K562 (cell line): ENCODE measurements at regions not wholly inside any gene's neighbourhood (a gene's known extent, or its start where the extent isn't known, plus 50 kb on each side); places are given as distances from the start of the nearest gene placed in this dataset.
A peak's percentile ranks its signal among the peaks of the same experiment; 100 is the strongest.

Experiments
- ATAC-seq: fragments of 200-7000 bp; cut with Tn5 transposase; 3 replicates; pipeline ENCODE4 v1.9.1; 2020; ENCODE audit warnings: moderate library complexity
- BruUV-seq: library from RNA; stranded (reverse); fragments of 400-500 nt; replicated peaks from 2 replicates; lab custom pipeline; 2021; lab: Mats Ljungman, UMichigan
- CTCF ChIA-PET: fragments of 300-600 bp; formaldehyde crosslinking; extraction: SDS; loops from one replicate; lab custom pipeline; 2021; ENCODE audit warnings: low intra/inter-chr PET ratio; lab: Yijun Ruan, JAX
- POLR2A ChIA-PET: fragments of 300-600, 350-650 bp; sonication (Branson Sonifier 250); formaldehyde crosslinking; extraction: SDS; loops from one replicate; lab custom pipeline; 2021; ENCODE audit warnings: antibody characterized with exemption, inconsistent platforms; lab: Yijun Ruan, JAX
- DNase-seq, 4 experiments: peaks; one replicate each; pipeline versions ENCODE4 v3.0.0 to v3.0.0-alpha.2; 2011 to 2018; ENCODE audit warnings: low spot score in 3 of 4, mixed read lengths in 3 of 4; ENCODE audit errors: extremely low read depth in 1 of 4
- FAIRE-seq: peaks from 2 replicates; lab custom pipeline; 2011; peaks lifted over from hg19 to GRCh38; lab: Jason Lieb, UNC
- H2AFZ ChIP-seq: 2 replicates; pipeline ENCODE4 v1.6.0; 2011; ENCODE audit warnings: low read depth, low read length, control low read depth, inconsistent platforms
- H3K27ac ChIP-seq: fragments of 200-600 bp; 3 replicates; pipeline ENCODE4 v1.8.0; 2011; ENCODE audit warnings: low read depth, mild to moderate bottlenecking, control low read depth, inconsistent platforms, low read length, moderate library complexity, mixed read lengths; ENCODE audit errors: extremely low read depth
- H3K27me3 ChIP-seq, 2 experiments: fragments of 300-600 bp in 1 of 2; 2 replicates in 1 of 2; 3 replicates in 1 of 2; pipeline versions ENCODE4 v1.6.0 to v1.8.0; 2011; ENCODE audit warnings: inconsistent platforms in 2 of 2, low read length in 2 of 2, mild to moderate bottlenecking in 1 of 2, mixed read lengths in 1 of 2, moderate library complexity in 1 of 2; ENCODE audit not compliant: control insufficient read depth in 2 of 2, insufficient read depth in 2 of 2
- H3K36me3 ChIP-seq: fragments of 300-600 bp; 3 replicates; pipeline ENCODE4 v1.8.0; 2011; ENCODE audit warnings: mild to moderate bottlenecking, low read length, inconsistent platforms; ENCODE audit not compliant: control insufficient read depth, insufficient read depth
- H3K4me1 ChIP-seq, 2 experiments: fragments of 200-600 bp in 1 of 2; replicated peaks in 1 of 2; 2 replicates in 1 of 2; 3 replicates in 1 of 2; pipeline versions ENCODE4 v1.5.1 to v1.8.0; 2011; ENCODE audit warnings: inconsistent platforms in 2 of 2, low read length in 2 of 2, mild to moderate bottlenecking in 1 of 2, mixed read lengths in 1 of 2, moderate library complexity in 1 of 2; ENCODE audit not compliant: control insufficient read depth in 2 of 2, insufficient read depth in 2 of 2
- H3K4me2 ChIP-seq: 2 replicates; pipeline ENCODE4 v1.6.1; 2011; ENCODE audit warnings: low read length, control low read depth, inconsistent platforms, mixed read lengths; ENCODE audit not compliant: insufficient read depth
- H3K4me3 ChIP-seq: fragments of 200-600 bp; sonication (generic), shearing (Covaris generic); 2 replicates; pipeline ENCODE4 v1.5.1; 2016; ENCODE audit warnings: control low read depth, inconsistent platforms
- H3K79me2 ChIP-seq: fragments of 200-600 bp; 3 replicates; pipeline ENCODE4 v1.8.0; 2011; ENCODE audit warnings: low read length, inconsistent platforms; ENCODE audit not compliant: control insufficient read depth, insufficient read depth
- H3K9ac ChIP-seq, 2 experiments: 2 replicates each; pipeline versions ENCODE4 v1.6.0 to v1.6.1; 2011; ENCODE audit warnings: low read depth in 2 of 2, low read length in 2 of 2, control low read depth in 1 of 2, inconsistent platforms in 1 of 2, mild to moderate bottlenecking in 1 of 2, mixed read lengths in 1 of 2; ENCODE audit not compliant: insufficient read depth in 1 of 2
- H3K9me1 ChIP-seq: one replicate; pipeline ENCODE4 v1.6.0; 2011; ENCODE audit warnings: inconsistent platforms, mild to moderate bottlenecking, low read length, moderate library complexity; ENCODE audit not compliant: control insufficient read depth, insufficient read depth
- H3K9me3 ChIP-seq: replicated peaks from 2 replicates; pipeline ENCODE4 v1.5.1; 2011; ENCODE audit warnings: low read depth, low read length, inconsistent platforms; ENCODE audit not compliant: control insufficient read depth, insufficient read depth
- H4K20me1 ChIP-seq: replicated peaks from 2 replicates; pipeline ENCODE4 v1.6.1; 2011; ENCODE audit warnings: low read length, inconsistent platforms, mixed read lengths; ENCODE audit not compliant: control insufficient read depth, insufficient read depth
- CEBPG ChIP-seq, 3 experiments: fragments of 200-800 bp in 1 of 3; sonication (Bioruptor generic) in 1 of 3; sonication (generic) in 1 of 3; formaldehyde crosslinking in 1 of 3; IDR thresholded peaks in 2 of 3; conservative IDR thresholded peaks in 1 of 3; 2 replicates each; pipeline versions ENCODE4 v1.6.1 to v1.8.0; 2016 to 2022; ENCODE audit warnings: missing compliant biosample characterization in 2 of 3, missing genetic modification characterization in 2 of 3, mild to moderate bottlenecking in 1 of 3, missing genetic modification reagents in 1 of 3
- CTCF ChIP-seq, 3 experiments: IDR thresholded peaks in 2 of 3; conservative IDR thresholded peaks in 1 of 3; 2 replicates each; pipeline ENCODE4 v1.5.1; 2011 to 2012; ENCODE audit warnings: low read length in 3 of 3, mild to moderate bottlenecking in 3 of 3, control low read depth in 2 of 3, improper control_type of control experiment in 1 of 3, inconsistent platforms in 1 of 3, low read depth in 1 of 3, mixed read lengths in 1 of 3, moderate library complexity in 1 of 3; ENCODE audit not compliant: insufficient read depth in 2 of 3
- ELF2 ChIP-seq: fragments of 250-450 bp; sonication (Bioruptor Pico); IDR thresholded peaks from 2 replicates; pipeline ENCODE4 v1.5.0; 2021; ENCODE audit warnings: mild to moderate bottlenecking
- POLR2A ChIP-seq: fragments of 450-650 bp; conservative IDR thresholded peaks from 2 replicates; pipeline ENCODE4 v1.6.1; 2016
- VEZF1 ChIP-seq: fragments of 200-800 bp; sonication (Bioruptor generic); IDR thresholded peaks from 2 replicates; pipeline ENCODE4 v1.6.1; 2017; ENCODE audit warnings: missing genetic modification characterization, missing compliant biosample characterization
- ZNF253 ChIP-seq: fragments of 250-450 bp; sonication (Bioruptor Pico); conservative IDR thresholded peaks from 2 replicates; pipeline ENCODE4 v1.6.1; 2021; ENCODE audit warnings: mild to moderate bottlenecking
- WGBS: fragments of 100-300 bp; shearing (Covaris generic); methylation state at CpG from one replicate; pipeline ENCODE4 v1.1.6; 2016; ENCODE audit warnings: low coverage, mixed read lengths; ENCODE audit not compliant: insufficient coverage; ENCODE audit errors: missing lambda C conversion rate; 5-methylcytosine and 5-hydroxymethylcytosine counted together
- in situ Hi-C: fragments of 300-500 bp; cut with MboI; formaldehyde crosslinking; loops from 4 replicates; pipeline ENCODE4 v1.15.0; 2018; ENCODE audit warnings: inconsistent platforms, mixed read lengths
- intact Hi-C: fragments of 100-400 bp; cut with micrococcal nuclease; formaldehyde crosslinking; loops from 2 replicates; pipeline ENCODE4 v1.14.2; 2022

- ATAC-seq (no peak), FAIRE-seq (no peak), DNase-seq (no peak)
- BruUV-seq, result no TSS peak
- H3K27ac ChIP-seq, result no peak overlapping the region
- ChIA-PET CTCF (no interaction called here), POLR2A (no interaction called here)
- H3K79me2 ChIP-seq, result no peaks in the 10 kb centered on the region
- no peaks in the 10 kb centered on the region for H4K20me1 ChIP-seq
- no peaks in the 10 kb centered on the region for H3K36me3 ChIP-seq
- H3K9me3 ChIP-seq, result no peaks in the 10 kb centered on the region
- H3K4me1 ChIP-seq, result no peaks in the 10 kb centered on the region
- no peak overlapping the region for H3K4me2 ChIP-seq
- H3K9me1 ChIP-seq, result no peaks in the 10 kb centered on the region
- intact Hi-C loops (no loop called here), in situ Hi-C loops (no loop called here)
- WGBS, result 0% methylated on average over 5 of the region's 7 CpGs
- no peak overlapping the region for H3K4me3 ChIP-seq
- no peak overlapping the region for H3K9ac ChIP-seq
- H3K27me3 ChIP-seq, result no peaks in the 10 kb centered on the region; a peak in 2 of 5 replicates
- H2AFZ ChIP-seq, result no peak overlapping the region
- TF ChIP-seq POLR2A, result no peak
- TF ChIP-seq ELF2, result no peak
- TF ChIP-seq ZNF253, result no peak
- TF ChIP-seq CTCF (IDR thresholded peaks at IDR 0.05 in 2 of 3, conservative IDR thresholded peaks at IDR 0.05 in 1 of 3; ENCODE audit: insufficient read depth in 2 of 3, low read depth in 1 of 3, low read length in 3 of 3), result no peak
- no peak for TF ChIP-seq CEBPG (CRISPR knock-in tag; IDR thresholded peaks at IDR 0.05)
- 0 out of 4 replicates have a peak, but pooled peaks of 1 of the 2 experiments have one; percentile 44 for TF ChIP-seq CEBPG (tag; conservative IDR thresholded peaks at IDR 0.05 in 1 of 2, IDR thresholded peaks at IDR 0.05 in 1 of 2)
- no peak; the same call in 1 of the 2 replicates for TF ChIP-seq VEZF1
- TF ChIP-seq, all 486 proteins: peak for 1
These were observed 175.4 kb upstream of the RFC3 start for GRCh38 chr13:33642374-33643065.
